ENCODE measurements at regions not wholly inside any gene's neighbourhood (a gene's known extent, or its start where the extent isn't known, plus 50 kb on each side); places are given as distances from the start of the nearest gene placed in this dataset.
A peak's percentile ranks its signal among the peaks of the same experiment; 100 is the strongest.

DNA sequence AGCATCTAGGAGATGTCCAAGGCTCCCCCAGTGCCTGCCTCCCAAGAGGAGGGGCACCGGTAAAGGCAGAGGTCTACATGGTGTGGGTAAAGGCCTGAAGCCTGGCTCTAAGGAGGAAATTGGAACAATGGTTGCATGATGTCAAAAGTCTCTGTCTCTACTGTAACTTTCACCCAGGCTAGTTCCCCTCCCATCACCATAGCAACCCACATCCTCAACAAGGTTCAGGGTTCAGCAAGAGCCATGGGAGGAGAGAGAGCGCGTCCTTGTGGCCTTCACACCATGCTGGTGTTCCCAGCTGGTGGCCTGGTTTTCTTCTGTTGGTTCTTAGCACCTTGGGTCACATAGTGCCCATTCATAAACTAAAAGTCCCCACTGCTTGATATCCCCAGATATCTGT, 196.7 kb upstream of the CDH5 start:
- ChIA-PET POLR2A (interaction anchor here (0.8 kb wide), 1 partner anchor 463 kb away, joined by 5 read pairs; no protein-coding TSS in a partner anchor), CTCF (no interaction called here)
- DNase-seq (ENCODE audit: low read depth), result no peak
- Histone ChIP-seq H3K4me3 (ENCODE audit: low read depth, low read length) (no peak overlapping the region), H3K36me3 (ENCODE audit: control insufficient read depth, insufficient read depth, low read length) (no peaks in the 10 kb centered on the region), H3K27me3 (ENCODE audit: control insufficient read depth, insufficient read depth, low read length) (peaks cover 2% of the 10 kb centered on the region; the same call in 1 of the 2 replicates)
- TF ChIP-seq, protein P1, sequence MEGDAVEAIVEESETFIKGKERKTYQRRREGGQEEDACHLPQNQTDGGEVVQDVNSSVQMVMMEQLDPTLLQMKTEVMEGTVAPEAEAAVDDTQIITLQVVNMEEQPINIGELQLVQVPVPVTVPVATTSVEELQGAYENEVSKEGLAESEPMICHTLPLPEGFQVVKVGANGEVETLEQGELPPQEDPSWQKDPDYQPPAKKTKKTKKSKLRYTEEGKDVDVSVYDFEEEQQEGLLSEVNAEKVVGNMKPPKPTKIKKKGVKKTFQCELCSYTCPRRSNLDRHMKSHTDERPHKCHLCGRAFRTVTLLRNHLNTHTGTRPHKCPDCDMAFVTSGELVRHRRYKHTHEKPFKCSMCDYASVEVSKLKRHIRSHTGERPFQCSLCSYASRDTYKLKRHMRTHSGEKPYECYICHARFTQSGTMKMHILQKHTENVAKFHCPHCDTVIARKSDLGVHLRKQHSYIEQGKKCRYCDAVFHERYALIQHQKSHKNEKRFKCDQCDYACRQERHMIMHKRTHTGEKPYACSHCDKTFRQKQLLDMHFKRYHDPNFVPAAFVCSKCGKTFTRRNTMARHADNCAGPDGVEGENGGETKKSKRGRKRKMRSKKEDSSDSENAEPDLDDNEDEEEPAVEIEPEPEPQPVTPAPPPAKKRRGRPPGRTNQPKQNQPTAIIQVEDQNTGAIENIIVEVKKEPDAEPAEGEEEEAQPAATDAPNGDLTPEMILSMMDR (IDR thresholded peaks at IDR 0.05; ENCODE audit: insufficient read depth, low read depth, low read length), result no peak

DNA sequence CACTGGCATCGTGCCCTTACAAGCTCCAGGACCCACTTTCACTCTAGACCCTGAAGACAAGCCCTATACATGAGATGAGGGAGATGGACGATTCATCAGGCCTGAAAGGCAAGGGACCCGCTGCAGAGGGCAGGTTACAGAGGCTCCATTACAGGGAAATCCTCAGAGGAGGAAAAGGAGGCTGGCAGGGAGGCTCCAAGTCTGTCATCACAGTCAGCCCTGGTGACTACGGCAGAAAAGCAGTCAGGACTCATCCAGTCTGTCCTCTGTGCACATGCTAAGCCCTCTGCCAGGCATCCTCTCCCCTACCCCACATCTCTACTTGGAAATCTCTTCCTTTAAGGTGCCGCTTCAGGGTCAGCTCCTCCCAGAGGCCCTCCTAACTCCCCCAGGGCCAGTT, 197.7 kb upstream of the CDH5 start:
- H3K4me3 ChIP-seq (ENCODE audit: low read depth, low read length), result no peak overlapping the region
- ChIA-PET POLR2A (no interaction called here), CTCF (interaction anchor here (0.9 to 1.1 kb wide), 2 partner anchors 13 to 44 kb away, joined by 3 to 4 read pairs; no protein-coding TSS in a partner anchor)
- TF ChIP-seq, protein P1 (IDR thresholded peaks at IDR 0.05; ENCODE audit: insufficient read depth, low read depth, low read length), result no peak
- peaks cover 7% of the 10 kb centered on the region for H3K27me3 ChIP-seq (ENCODE audit: control insufficient read depth, insufficient read depth, low read length)
- no peak for DNase-seq (ENCODE audit: low read depth)
- no peaks in the 10 kb centered on the region for H3K36me3 ChIP-seq (ENCODE audit: control insufficient read depth, insufficient read depth, low read length)

DNA sequence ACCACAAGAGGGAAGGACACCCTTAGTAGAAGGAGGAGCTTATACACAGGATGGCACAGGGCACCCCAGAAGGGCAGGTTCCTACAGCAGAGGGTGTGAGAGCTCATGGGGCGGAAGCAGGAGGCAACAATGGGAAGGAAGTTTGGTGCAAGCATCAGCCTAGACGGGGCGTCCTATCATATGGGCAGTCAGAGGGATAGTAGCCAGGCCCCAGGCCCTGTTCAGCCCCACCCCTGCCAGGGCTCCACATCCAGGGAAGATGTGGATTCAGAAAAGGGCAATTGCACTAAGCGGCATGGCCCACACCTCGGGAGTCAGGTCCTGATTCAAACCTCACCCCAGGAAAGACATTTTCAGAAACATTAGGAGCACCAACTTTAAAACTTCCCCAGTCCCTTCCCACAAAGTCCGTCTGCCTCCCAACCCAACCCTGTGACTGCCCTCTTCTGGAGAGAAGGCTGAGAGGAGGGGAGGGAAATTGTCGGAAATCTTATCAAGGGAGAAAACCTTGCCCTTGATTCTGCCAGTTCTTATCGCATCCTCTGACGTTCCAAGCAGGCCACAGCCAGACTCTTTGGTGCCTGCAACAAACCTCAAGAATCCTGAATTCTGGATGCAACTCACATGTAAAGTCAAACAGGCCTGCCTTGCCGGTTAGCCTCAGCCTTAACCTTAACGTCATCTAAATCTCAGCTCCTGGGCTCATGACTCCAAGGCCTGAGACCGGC, 198.8 kb upstream of the CDH5 start:
- peaks cover 11% of the 10 kb centered on the region for H3K27me3 ChIP-seq (ENCODE audit: control insufficient read depth, insufficient read depth, low read length)
- POLR2A ChIA-PET, result no interaction called here
- CTCF ChIA-PET, result interaction anchor here (1.0 to 1.5 kb wide), 3 partner anchors 9 to 1042 kb away, joined by 3 to 4 read pairs (median 4); no protein-coding TSS in a partner anchor
- H3K4me3 ChIP-seq (ENCODE audit: low read depth, low read length), result no peak overlapping the region
- TF ChIP-seq, protein P1 (IDR thresholded peaks at IDR 0.05; ENCODE audit: insufficient read depth, low read depth, low read length), result peak; percentile 25; the same call in 1 of the 2 replicates
- H3K36me3 ChIP-seq (ENCODE audit: control insufficient read depth, insufficient read depth, low read length), result no peaks in the 10 kb centered on the region
- DNase-seq (ENCODE audit: low read depth), result no peak

DNA sequence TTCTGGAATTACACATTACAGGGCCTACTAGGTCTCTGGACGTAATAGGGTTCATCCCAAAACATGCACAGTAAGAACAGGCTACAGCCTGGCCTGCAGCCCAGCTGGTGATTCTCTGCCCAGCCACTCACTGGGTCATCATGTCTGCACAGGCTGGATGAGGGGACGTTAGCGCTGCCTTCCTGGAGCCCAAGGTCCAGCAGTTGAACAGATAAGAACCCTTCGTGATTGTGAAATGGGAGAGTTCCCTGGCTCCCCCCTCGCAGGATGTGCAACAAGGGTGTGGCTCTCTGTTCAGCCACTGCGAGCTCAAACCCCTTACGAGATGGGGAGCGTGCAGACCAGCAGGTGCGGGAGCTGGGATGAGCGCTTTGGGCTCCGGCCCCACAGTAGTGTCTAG, 200.0 kb upstream of the CDH5 start:
- CTCF ChIA-PET, result interaction anchor here (1.0 to 1.5 kb wide), 2 partner anchors 10 to 14 kb away, joined by 3 to 4 read pairs; no protein-coding TSS in a partner anchor
- Histone ChIP-seq H3K27me3 (ENCODE audit: control insufficient read depth, insufficient read depth, low read length) (peaks cover 10% of the 10 kb centered on the region), H3K36me3 (ENCODE audit: control insufficient read depth, insufficient read depth, low read length) (no peaks in the 10 kb centered on the region), H3K4me3 (ENCODE audit: low read depth, low read length) (no peak overlapping the region)
- no peak for DNase-seq (ENCODE audit: low read depth)
- POLR2A ChIA-PET, result no interaction called here
- TF ChIP-seq, protein P1 (IDR thresholded peaks at IDR 0.05; ENCODE audit: insufficient read depth, low read depth, low read length), result no peak

DNA sequence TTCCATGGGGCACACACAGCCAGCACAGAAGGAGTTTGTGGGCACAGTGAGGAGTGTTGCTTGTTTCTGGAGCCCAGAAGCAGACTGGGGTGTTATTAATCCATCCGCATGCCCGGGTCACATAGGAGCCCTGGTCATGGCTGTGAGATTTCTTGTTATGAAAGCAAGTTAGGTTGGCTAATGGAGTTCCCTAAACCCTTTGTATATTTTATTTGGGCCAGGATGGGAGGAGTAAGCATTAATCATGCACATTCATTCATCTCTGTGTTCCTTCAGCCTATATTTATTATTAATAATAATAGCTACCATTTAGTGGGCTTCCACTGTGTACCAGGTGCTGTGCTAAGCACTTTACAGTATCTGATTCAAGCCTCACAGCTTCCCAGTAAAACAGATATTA, 200.6 kb upstream of the CDH5 start:
- TF ChIP-seq, protein P1 (IDR thresholded peaks at IDR 0.05; ENCODE audit: insufficient read depth, low read depth, low read length), result no peak
- DNase-seq (ENCODE audit: low read depth), result no peak
- H3K27me3 ChIP-seq (ENCODE audit: control insufficient read depth, insufficient read depth, low read length), result peaks cover 11% of the 10 kb centered on the region
- ChIA-PET CTCF (interaction anchor here (1.0 kb wide), 1 partner anchor 13 kb away, joined by 3 read pairs; no protein-coding TSS in a partner anchor), POLR2A (no interaction called here)
- H3K4me3 ChIP-seq (ENCODE audit: low read depth, low read length), result no peak overlapping the region
- H3K36me3 ChIP-seq (ENCODE audit: control insufficient read depth, insufficient read depth, low read length), result no peaks in the 10 kb centered on the region
